Endothelial cell (in vitro differentiated cells): ENCODE measurements at regions not wholly inside any gene's neighbourhood (a gene's known extent, or its start where the extent isn't known, plus 50 kb on each side); places are given as distances from the start of the nearest gene placed in this dataset.

Experiments used
- DNase-seq: peaks from one replicate; pipeline ENCODE4 v3.0.0; 2021; ENCODE audit warnings: low spot score
- H3K27ac Mint-ChIP-seq: one replicate; pipeline ENCODE4 v1.8.0; 2021; ENCODE audit warnings: mixed read lengths, inconsistent platforms; ENCODE audit not compliant: unreplicated experiment
- H3K27me3 Mint-ChIP-seq: one replicate; pipeline ENCODE4 v1.8.0; 2021; ENCODE audit warnings: mild to moderate bottlenecking, moderate library complexity, mixed read lengths, inconsistent platforms; ENCODE audit not compliant: unreplicated experiment
- H3K36me3 Mint-ChIP-seq: one replicate; pipeline ENCODE4 v1.8.0; 2021; ENCODE audit warnings: mild to moderate bottlenecking, low read depth, mixed read lengths, inconsistent platforms; ENCODE audit not compliant: unreplicated experiment
- H3K4me1 Mint-ChIP-seq: one replicate; pipeline ENCODE4 v1.8.0; 2021; ENCODE audit warnings: mild to moderate bottlenecking, mixed read lengths, inconsistent platforms; ENCODE audit not compliant: unreplicated experiment
- H3K4me3 Mint-ChIP-seq: one replicate; pipeline ENCODE4 v1.8.0; 2021; ENCODE audit warnings: mild to moderate bottlenecking, mixed read lengths, inconsistent platforms; ENCODE audit not compliant: unreplicated experiment
- H3K9me3 Mint-ChIP-seq: one replicate; pipeline ENCODE4 v1.8.0; 2021; ENCODE audit warnings: mixed read lengths, inconsistent platforms; ENCODE audit not compliant: unreplicated experiment
- TF ChIP-seq, protein P1 (sequence below): fragments of 200-600 bp; sonication (generic); IDR thresholded peaks from one replicate; pipeline ENCODE4 v1.5.0; 2021; ENCODE audit warnings: antibody characterized with exemption; ENCODE audit not compliant: unreplicated experiment

- H3K4me3 Mint-ChIP-seq, result no peak overlapping the region
- DNase-seq, result no peak
- no peaks in the 10 kb centered on the region for H3K36me3 Mint-ChIP-seq
- H3K4me1 Mint-ChIP-seq, result peaks cover 5% of the 10 kb centered on the region
- no peaks in the 10 kb centered on the region for H3K9me3 Mint-ChIP-seq
- no peaks in the 10 kb centered on the region for H3K27me3 Mint-ChIP-seq
- H3K27ac Mint-ChIP-seq, result no peak overlapping the region
- TF ChIP-seq, protein P1, sequence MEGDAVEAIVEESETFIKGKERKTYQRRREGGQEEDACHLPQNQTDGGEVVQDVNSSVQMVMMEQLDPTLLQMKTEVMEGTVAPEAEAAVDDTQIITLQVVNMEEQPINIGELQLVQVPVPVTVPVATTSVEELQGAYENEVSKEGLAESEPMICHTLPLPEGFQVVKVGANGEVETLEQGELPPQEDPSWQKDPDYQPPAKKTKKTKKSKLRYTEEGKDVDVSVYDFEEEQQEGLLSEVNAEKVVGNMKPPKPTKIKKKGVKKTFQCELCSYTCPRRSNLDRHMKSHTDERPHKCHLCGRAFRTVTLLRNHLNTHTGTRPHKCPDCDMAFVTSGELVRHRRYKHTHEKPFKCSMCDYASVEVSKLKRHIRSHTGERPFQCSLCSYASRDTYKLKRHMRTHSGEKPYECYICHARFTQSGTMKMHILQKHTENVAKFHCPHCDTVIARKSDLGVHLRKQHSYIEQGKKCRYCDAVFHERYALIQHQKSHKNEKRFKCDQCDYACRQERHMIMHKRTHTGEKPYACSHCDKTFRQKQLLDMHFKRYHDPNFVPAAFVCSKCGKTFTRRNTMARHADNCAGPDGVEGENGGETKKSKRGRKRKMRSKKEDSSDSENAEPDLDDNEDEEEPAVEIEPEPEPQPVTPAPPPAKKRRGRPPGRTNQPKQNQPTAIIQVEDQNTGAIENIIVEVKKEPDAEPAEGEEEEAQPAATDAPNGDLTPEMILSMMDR, result no peak
Observed at GRCh38 chr2:48183991-48184390, 130.5 kb upstream of the FOXN2 start.

DNA sequence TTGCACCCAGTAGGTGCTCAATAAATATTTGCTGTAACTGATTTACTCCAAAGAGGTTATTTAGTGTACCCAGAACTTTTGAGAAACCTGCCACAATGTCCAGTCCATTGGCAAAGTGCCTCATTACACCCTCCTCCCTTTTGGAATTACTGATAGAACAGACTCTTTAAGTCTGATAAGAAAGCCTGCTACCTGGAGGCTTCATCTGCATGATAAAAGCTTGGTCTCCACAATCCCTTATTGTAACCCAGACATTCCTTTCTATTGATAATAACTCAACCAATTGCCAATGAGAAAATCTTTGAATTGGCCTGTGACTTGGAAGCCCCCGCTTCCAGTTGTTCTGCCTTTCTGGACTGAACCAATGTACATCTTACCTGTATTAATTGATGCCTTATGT is 127.0 kb upstream of the FOXN2 start:
- Mint-ChIP-seq H3K4me3 (no peak overlapping the region), H3K27ac (no peak overlapping the region), H3K27me3 (no peaks in the 10 kb centered on the region), H3K9me3 (no peaks in the 10 kb centered on the region), H3K36me3 (no peaks in the 10 kb centered on the region), H3K4me1 (peaks cover 5% of the 10 kb centered on the region)
- TF ChIP-seq, protein P1, result no peak
- no peak for DNase-seq

- Mint-ChIP-seq H3K36me3 (no peaks in the 10 kb centered on the region), H3K9me3 (no peaks in the 10 kb centered on the region), H3K4me3 (no peak overlapping the region), H3K27me3 (peaks cover under 1% of the 10 kb centered on the region), H3K4me1 (no peaks in the 10 kb centered on the region), H3K27ac (no peak overlapping the region)
- TF ChIP-seq, protein P1, result no peak
- no peak for DNase-seq
Observed at GRCh38 chr2:48189552-48190228, 124.8 kb upstream of the FOXN2 start.

GRCh38 chr2:48190230-48190629 is 124.3 kb upstream of the FOXN2 start:
- H3K27ac Mint-ChIP-seq, result no peak overlapping the region
- H3K36me3 Mint-ChIP-seq, result no peaks in the 10 kb centered on the region
- peaks cover 3% of the 10 kb centered on the region for H3K27me3 Mint-ChIP-seq
- TF ChIP-seq, protein P1, result no peak
- DNase-seq, result no peak
- no peaks in the 10 kb centered on the region for H3K9me3 Mint-ChIP-seq
- H3K4me1 Mint-ChIP-seq, result no peaks in the 10 kb centered on the region
- H3K4me3 Mint-ChIP-seq, result no peak overlapping the region

DNA sequence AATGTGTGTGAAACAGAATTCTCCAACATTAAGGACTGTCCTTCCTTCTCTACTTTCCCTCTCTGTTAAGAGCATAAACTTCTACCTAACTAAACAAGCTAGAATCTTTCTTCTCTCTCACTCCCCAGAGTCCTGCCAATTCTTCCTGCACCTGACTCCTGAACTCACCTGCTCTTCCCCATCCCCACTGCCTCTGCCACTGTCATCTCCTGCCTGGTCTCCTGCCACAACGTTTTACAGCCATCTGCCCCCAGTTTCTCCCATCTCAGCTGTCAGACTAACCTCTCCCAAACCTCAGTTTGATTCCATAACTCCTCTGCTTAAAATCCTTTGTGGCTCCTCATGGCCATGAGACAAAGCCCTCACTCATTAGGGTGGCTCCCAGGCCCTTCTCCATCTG is 119.8 kb upstream of the FOXN2 start:
- H3K36me3 Mint-ChIP-seq, result no peaks in the 10 kb centered on the region
- peaks cover 7% of the 10 kb centered on the region for H3K4me1 Mint-ChIP-seq
- H3K9me3 Mint-ChIP-seq, result no peaks in the 10 kb centered on the region
- H3K27ac Mint-ChIP-seq, result no peak overlapping the region
- no peak overlapping the region for H3K4me3 Mint-ChIP-seq
- no peak for DNase-seq
- TF ChIP-seq, protein P1, result no peak
- peaks cover 3% of the 10 kb centered on the region for H3K27me3 Mint-ChIP-seq
